Progenitor cell of endocrine pancreas (in vitro differentiated cells): ENCODE measurements at regions not wholly inside any gene's neighbourhood (a gene's known extent, or its start where the extent isn't known, plus 50 kb on each side); places are given as distances from the start of the nearest gene placed in this dataset.

ENCODE experiments used
- DNase-seq: peaks from one replicate; pipeline ENCODE4 v3.0.0; 2021; ENCODE audit warnings: low spot score; ENCODE audit not compliant: unreplicated experiment
- H3K27ac Mint-ChIP-seq: 2 replicates; pipeline ENCODE4 v1.8.0; 2021; ENCODE audit warnings: mild to moderate bottlenecking, moderate library complexity, mixed read lengths
- H3K27me3 Mint-ChIP-seq: 2 replicates; pipeline ENCODE4 v1.8.0; 2021; ENCODE audit warnings: mixed read lengths
- H3K36me3 Mint-ChIP-seq: 2 replicates; pipeline ENCODE4 v1.8.0; 2022; ENCODE audit warnings: mixed read lengths; ENCODE audit not compliant: insufficient read depth
- H3K4me1 Mint-ChIP-seq: 2 replicates; pipeline ENCODE4 v1.8.0; 2021; ENCODE audit warnings: low read depth, mixed read lengths
- H3K4me3 Mint-ChIP-seq: 2 replicates; pipeline ENCODE4 v1.8.0; 2021; ENCODE audit warnings: low read depth, mild to moderate bottlenecking, moderate library complexity, mixed read lengths
- H3K9me3 Mint-ChIP-seq: 2 replicates; pipeline ENCODE4 v1.8.0; 2021; ENCODE audit warnings: low read depth, mixed read lengths
- TF ChIP-seq, protein P1 (sequence below): fragments of 200-600 bp; sonication (generic); IDR thresholded peaks from one replicate; pipeline ENCODE4 v1.5.0; 2021; ENCODE audit warnings: antibody characterized with exemption, mild to moderate bottlenecking; ENCODE audit not compliant: unreplicated experiment

DNA sequence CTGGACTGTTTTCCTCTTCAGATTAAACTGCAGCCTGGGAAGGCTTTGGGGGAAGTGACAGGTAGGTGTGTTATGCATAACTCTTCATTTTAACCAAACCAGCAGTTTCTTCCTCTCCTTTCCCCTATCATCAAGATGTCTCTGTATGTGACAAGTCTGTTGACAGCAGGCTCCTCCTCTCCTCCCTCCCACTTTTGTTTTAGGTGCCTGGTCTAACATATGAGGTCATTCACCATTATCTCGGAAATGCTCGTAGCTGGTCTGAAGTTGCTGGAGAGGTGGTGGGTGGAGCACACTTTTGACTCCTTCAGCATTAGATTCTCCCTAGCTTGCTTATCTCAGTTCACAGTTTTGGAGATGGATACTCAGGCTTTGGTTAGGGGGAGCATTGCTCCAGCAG is 571.0 kb upstream of the EEF2KMT start:
- TF ChIP-seq, protein P1, sequence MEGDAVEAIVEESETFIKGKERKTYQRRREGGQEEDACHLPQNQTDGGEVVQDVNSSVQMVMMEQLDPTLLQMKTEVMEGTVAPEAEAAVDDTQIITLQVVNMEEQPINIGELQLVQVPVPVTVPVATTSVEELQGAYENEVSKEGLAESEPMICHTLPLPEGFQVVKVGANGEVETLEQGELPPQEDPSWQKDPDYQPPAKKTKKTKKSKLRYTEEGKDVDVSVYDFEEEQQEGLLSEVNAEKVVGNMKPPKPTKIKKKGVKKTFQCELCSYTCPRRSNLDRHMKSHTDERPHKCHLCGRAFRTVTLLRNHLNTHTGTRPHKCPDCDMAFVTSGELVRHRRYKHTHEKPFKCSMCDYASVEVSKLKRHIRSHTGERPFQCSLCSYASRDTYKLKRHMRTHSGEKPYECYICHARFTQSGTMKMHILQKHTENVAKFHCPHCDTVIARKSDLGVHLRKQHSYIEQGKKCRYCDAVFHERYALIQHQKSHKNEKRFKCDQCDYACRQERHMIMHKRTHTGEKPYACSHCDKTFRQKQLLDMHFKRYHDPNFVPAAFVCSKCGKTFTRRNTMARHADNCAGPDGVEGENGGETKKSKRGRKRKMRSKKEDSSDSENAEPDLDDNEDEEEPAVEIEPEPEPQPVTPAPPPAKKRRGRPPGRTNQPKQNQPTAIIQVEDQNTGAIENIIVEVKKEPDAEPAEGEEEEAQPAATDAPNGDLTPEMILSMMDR: no peak
- no peak for DNase-seq
- no peak overlapping the region for H3K27ac Mint-ChIP-seq
- peaks cover 6% of the 10 kb centered on the region for H3K27me3 Mint-ChIP-seq
- H3K36me3 Mint-ChIP-seq: no peaks in the 10 kb centered on the region
- no peaks in the 10 kb centered on the region for H3K4me1 Mint-ChIP-seq
- no peaks in the 10 kb centered on the region for H3K9me3 Mint-ChIP-seq
- H3K4me3 Mint-ChIP-seq: no peak overlapping the region

DNA sequence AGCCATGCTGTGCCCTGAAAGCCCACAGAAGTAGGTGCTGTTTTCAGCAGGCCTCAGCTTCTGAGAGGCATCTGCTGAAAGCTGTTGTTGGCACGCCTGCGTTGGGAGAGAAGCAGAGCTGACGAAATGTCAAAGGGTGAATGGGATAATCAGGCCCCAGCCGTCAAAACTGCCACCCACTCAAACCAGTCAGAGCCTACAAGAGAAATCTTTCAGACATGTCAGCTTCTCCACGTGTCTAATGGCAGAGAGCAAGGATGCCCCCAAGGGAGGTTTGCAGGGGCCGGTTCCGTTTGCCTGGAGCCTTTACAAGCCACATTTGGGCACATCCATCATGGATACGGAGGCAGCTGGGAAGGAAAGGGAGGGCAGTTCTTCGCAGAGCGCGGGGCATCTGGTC is 568.2 kb upstream of the EEF2KMT start:
- TF ChIP-seq, protein P1: no peak
- H3K4me3 Mint-ChIP-seq: no peak overlapping the region
- no peaks in the 10 kb centered on the region for H3K36me3 Mint-ChIP-seq
- no peaks in the 10 kb centered on the region for H3K4me1 Mint-ChIP-seq
- H3K27ac Mint-ChIP-seq: no peak overlapping the region
- DNase-seq: no peak
- H3K9me3 Mint-ChIP-seq: no peaks in the 10 kb centered on the region
- no peaks in the 10 kb centered on the region for H3K27me3 Mint-ChIP-seq

DNA sequence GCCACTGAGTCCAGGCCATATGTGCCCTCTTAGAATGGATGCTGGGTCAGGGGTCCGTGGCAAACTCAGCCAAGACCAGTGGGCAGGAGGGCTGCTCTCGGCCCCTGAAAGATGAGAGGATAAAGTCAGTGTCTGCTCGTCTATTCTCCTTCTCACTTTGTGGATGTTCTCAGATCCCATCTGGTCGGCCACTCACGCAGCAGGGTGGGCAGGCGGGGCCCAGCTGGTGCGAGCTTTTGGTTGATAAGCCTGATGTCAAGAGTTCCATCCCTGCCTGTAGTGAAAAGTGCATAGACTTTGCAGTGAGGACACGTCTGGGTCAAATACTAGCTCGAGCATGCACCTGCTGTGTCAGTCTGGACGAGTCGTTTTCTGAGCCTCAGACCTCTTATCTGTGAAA is 556.2 kb upstream of the EEF2KMT start:
- Mint-ChIP-seq H3K9me3 (no peaks in the 10 kb centered on the region), H3K4me1 (peaks cover 9% of the 10 kb centered on the region)

GRCh38 chr16:5653041-5653440 is 555.4 kb upstream of the EEF2KMT start:
- Mint-ChIP-seq H3K9me3 (no peaks in the 10 kb centered on the region), H3K4me1 (peaks cover 9% of the 10 kb centered on the region), H3K4me3 (no peak overlapping the region), H3K27me3 (peaks cover 23% of the 10 kb centered on the region), H3K27ac (peak overlapping the region; percentile 27), H3K36me3 (no peaks in the 10 kb centered on the region)
- TF ChIP-seq, protein P1: no peak
- no peak for DNase-seq

More for the DNA sequence above, 556.2 kb upstream of the EEF2KMT start:
- Mint-ChIP-seq H3K4me3 (no peak overlapping the region), H3K27ac (peak overlapping the region; percentile 31), H3K27me3 (peaks cover 23% of the 10 kb centered on the region), H3K36me3 (no peaks in the 10 kb centered on the region)
- TF ChIP-seq, protein P1: no peak
- DNase-seq: no peak

GRCh38 chr16:5649762-5650743 is 552.5 kb upstream of the EEF2KMT start:
- H3K4me1 Mint-ChIP-seq: peaks cover 9% of the 10 kb centered on the region
- no peak overlapping the region for H3K4me3 Mint-ChIP-seq
- no peak overlapping the region for H3K27ac Mint-ChIP-seq
- no peaks in the 10 kb centered on the region for H3K36me3 Mint-ChIP-seq
- TF ChIP-seq, protein P1: no peak
- no peaks in the 10 kb centered on the region for H3K9me3 Mint-ChIP-seq
- no peak for DNase-seq
- peaks cover 23% of the 10 kb centered on the region for H3K27me3 Mint-ChIP-seq
